GM23248 (cell line): ENCODE measurements at regions not wholly inside any gene's neighbourhood (a gene's known extent, or its start where the extent isn't known, plus 50 kb on each side); places are given as distances from the start of the nearest gene placed in this dataset.

ENCODE experiments used
- EZH2 ChIP-seq: fragments of 200-600 bp; sonication (generic); IDR thresholded peaks from 2 replicates; pipeline ENCODE4 v1.6.1; 2018; ENCODE audit warnings: antibody characterized with exemption, mild to moderate bottlenecking; ENCODE audit not compliant: insufficient read depth, poor library complexity, severe bottlenecking
- EZH2phosphoT487 ChIP-seq: fragments of 200-600 bp; sonication (generic); IDR thresholded peaks from 2 replicates; pipeline ENCODE4 v1.6.1; 2018; ENCODE audit warnings: antibody characterized with exemption, moderate library complexity, mild to moderate bottlenecking, low read depth; ENCODE audit not compliant: insufficient read depth

DNA sequence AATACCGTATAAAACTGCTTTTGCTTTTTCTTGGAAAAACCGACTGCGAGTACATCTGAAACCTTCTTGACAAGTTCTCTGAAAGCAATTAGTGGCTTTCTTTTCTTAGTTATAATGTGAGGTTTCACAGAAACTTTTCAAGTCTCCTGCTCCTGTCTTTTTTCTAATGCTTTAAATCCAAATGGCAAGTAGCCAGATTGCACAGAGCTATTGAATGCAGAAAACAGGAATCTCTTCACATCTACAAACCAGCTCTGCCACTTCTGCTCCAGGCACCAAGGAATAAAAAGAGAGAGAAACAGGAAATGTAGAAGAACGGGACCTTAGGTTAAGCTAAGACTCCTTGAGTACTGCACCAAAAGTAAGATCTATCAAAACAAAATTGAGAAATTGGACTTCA, 267.3 kb upstream of the TET2 start:
- TF ChIP-seq EZH2 (no peak), EZH2phosphoT487 (no peak)
